ENCODE measurements at regions not wholly inside any gene's neighbourhood (a gene's known extent, or its start where the extent isn't known, plus 50 kb on each side); places are given as distances from the start of the nearest gene placed in this dataset.
"Not testable (repeated sequence)": the region's sequence is repeated elsewhere in the genome, so short reads cannot be mapped to it uniquely, and the experiment has no call there.

DNA sequence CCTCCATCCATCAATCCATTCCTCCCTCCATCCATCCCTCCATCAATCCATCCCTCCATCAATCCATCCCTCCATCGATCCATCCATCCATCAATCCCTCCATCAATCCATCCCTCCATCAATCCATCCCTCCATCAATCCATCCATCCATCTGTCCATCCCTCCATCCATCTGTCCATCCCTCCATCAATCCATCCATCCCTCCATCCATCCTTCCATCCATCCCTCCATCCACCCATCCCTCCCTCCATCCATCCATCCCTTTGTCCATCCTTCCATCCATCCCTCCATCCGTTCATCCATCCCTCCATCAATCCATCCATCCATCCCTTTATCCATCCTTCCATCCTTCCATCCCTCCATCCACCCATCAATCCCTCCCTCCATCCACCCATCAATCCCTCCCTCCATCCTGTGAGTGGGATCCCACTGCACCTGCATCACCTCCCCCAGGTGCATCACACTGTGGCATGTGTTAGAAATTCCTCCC, 338.1 kb upstream of the SFSWAP start:
- DNase-seq (ENCODE audit: low read depth) = no peak

DNA sequence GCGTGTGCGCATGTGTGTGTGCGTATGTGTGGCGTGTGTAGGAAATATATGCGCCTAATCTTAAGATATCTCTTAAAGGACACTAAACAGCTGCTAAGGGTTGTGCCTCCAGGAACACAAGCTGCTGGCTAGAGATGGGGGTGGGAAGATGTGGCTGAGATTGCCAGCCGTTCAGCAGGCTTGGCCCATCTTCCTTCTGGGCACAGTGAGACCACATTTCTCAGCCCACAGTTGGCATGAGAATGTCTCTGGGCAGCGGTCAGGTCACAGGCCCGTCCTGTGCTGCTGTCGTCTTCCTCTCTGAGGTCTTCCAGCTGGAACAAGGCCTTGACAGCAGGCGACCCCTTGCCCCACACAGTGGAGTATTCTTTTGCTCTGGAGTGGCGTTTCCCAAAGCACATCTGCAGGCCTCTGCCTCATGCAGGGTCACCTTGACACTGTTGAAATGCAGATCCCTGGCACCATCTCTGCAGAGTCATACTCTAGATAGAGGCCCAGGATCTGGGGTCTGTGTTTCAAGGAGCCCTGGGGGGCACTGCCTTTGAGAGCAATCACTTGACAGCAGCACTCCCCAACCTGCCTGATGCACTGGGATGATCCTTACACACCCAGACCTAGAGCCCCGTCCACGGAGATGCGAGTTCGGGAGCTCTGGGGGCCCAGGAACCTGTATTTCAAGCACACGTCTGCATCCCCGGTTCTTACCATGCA, 335.5 kb upstream of the SFSWAP start:
- no peak for DNase-seq (ENCODE audit: low read depth)

- DNase-seq (ENCODE audit: low read depth) = no peak
Measured at GRCh38 chr12:131375972-131376345, 334.9 kb upstream of the SFSWAP start.

DNA sequence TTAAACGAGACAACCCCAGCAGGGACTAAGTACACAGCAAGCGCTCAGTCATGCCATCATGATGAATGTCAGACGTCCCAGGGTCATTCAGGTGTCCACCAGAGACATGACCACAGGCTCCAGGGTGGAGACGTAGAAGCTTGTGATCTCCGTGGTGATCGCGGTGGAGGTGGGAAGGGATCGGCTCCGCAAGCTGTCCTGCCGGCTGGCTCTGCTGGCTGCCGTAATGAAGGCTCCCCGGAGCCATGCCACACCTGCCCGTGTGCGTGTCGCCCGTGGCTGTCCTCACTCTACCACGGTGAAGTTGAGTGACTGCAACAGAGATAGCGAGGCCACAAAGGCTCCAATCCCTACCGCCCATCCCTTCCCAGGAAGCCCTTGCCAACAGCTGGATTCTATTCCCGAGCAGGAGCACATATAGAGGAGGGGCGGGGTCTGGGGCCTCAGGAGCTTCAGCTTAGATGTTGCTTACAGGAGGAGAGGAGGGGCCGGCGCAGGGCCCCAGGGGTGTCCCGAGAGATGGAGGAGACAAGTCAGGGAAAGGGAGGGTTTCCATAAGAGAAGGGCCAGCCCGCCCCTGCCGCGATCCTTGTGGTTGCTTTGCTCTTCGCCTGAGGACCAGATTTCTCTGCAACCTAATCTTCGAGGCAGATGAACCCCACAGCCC, 332.6 kb upstream of the SFSWAP start:
- DNase-seq (ENCODE audit: low read depth) = no peak

DNA sequence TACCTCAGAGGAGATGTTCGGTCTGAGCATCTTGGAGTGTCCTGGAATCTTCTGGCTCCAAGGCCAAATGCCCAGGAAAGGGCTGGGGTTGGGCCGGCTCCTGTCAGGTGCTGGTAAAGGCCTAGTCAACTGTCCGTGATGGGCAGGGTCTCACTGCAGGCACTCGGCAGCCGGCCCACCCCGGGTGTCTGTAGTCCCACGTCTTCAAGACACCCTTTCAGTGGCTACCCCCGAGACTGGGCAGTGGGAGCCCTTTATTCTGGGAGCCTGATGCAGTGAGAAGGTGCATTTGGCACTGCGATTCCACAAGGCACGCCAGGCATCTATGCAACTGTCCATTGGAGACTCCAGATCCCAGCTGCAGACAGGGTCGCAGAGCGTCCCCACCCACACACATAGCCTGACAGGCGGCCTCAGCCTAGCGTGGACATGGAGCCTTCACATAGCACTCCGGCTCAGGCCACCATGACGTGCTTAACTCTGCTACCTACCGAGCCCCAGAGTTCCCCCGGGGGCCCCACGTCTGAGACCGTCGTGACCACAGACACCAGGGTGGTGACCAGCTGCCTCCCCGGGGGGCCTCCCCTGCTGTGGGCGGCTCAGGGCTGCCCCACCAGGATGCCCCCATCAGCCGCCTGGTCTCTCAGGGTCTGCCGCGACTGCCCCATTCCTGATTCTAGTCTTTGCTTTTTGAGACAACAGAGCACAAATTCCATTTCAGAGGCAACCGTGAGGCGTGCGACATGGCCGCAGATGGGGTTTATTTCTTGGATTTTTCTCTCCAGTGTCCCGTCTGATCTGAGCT, 331.8 kb upstream of the SFSWAP start:
- no peak for DNase-seq (ENCODE audit: low read depth)

DNA sequence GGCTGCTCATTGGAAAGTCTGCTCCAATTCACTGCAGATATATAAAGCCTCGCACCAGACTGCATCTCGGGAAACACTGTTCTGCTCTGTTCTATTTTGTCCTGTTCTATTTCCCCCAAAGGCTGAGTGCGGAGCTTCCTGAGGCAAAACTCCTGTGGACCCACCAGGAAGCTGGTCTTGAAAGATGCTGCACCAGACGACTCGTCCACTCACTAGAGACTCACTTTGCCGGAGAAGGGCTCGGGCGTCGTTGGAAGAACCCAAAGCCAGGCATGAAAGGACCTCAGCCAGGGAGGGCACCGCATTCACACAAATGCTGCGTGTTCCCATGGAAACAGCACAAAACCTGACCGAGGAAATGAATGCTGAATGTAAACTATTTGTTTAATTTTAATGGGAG, 331.2 kb upstream of the SFSWAP start:
- no peak for DNase-seq (ENCODE audit: low read depth)

DNA sequence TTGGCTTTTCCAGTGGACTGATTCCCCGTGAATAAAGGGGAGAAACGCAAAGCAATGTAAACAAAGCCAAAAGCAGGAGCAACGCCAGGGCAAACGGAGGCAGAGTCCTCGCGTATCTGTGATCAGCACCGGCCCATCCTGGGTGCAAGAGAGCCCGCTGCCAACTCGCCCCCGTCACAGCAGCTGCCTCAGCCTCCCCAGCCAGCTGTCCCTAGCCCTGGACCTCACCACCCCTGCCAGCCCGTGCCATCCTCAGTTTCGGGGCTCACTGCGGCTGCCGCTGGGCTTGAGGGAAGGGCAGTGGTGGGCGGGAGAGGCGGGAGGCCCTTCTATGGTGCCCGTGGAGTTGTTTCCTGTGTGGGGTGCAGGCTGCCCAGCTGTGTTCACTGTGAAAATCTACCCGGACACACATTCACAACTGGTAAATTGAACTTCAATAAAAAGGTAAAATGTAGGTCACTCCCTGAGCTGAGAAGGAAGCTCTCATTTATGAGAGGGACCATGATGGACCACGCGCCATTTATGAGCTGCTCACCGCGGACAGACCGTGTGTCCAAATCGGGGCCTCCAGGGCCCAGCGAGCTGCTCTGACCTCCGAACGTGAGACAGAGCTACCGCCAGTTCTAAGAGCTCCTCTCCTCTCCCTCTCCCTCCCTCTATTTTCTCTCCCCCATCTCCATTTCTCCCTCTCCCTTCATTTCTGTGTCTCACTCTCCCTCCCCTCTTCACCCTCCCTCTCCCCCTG, 330.5 kb upstream of the SFSWAP start:
- DNase-seq (ENCODE audit: low read depth) = no peak

DNA sequence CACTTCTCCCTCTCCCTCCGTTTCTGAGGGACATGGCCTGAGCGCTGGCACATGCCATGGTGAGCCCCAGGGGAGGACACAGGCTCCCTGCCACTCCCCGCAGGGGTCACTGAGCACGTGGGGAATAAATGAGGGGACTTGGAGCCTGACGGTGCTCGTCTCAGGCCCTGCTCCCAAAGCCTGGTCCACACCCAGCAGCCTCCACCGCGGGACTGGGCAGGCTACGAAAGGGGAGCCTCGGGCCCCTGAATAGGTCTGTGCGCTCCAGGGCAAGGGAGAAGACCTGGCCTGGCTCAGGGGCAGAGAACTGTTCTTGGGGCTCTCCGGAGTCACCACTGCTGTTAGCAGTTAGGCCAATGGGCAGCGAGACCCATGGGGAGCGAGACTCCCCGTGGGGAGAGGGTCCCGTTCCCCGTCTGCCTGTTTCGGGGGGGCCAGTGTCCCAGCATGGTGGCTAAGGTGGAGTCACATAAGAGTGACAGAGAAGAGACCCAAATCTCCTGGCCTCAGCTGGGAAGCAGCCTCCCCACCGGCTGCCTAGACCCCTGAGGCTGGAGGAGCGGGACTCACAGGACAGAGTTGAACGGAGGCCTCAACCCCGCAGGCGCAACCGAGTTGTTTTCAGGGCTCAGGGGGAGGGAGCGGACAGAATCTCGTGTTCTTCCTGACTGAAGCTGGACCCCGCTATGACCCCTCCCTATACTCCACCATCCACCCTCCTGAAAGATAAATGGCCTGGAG, 329.8 kb upstream of the SFSWAP start:
- no peak for DNase-seq (ENCODE audit: low read depth)

GRCh38 chr12:131381716-131382430, 329.0 kb upstream of the SFSWAP start:
- no peak for DNase-seq (ENCODE audit: low read depth)

DNA sequence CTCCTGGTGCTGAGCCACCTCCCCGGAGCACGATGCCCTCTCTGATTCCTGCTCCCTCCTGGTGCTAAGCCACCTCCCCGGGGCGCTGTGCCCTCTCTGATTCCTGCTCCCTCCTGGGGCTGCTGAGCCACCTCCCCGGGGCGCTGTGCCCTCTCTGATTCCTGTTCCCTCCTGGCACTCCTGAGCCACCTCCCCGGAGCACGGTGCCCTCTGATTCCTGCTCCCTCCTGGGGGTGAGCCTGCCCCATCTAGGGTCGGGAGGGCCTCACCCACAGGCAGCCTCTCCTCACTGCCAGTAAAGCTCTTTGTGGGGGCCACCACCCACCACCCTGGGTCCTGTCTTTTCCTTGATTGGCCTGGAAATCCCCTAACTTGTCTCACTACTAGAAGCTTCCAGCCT, 327.6 kb upstream of the SFSWAP start:
- DNase-seq (ENCODE audit: low read depth) = no peak

GRCh38 chr12:131383741-131384543, 326.9 kb upstream of the SFSWAP start:
- no peak for DNase-seq (ENCODE audit: low read depth)

GRCh38 chr12:131384544-131384855, 326.4 kb upstream of the SFSWAP start:
- DNase-seq (ENCODE audit: low read depth) = no peak

- DNase-seq (ENCODE audit: low read depth) = no peak
Measured at GRCh38 chr12:131385313-131386166, 325.4 kb upstream of the SFSWAP start.

DNA sequence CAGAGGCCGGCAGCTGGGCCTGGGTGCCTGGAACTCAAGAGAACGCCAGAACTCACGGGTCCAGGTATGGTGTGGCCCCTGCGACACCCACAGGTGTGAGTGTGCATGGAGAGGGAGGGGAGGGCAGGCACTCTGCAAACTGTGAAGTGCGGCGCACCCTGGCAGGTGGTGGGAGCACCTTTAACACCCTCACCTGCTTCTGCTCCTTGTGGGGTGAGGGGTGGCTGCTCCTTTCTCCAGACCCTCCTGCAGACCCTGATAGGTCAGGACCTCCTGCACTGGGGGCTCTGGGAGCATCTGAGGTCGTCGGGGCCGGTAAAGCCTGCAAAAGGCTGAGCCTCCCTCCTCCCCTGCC, 324.7 kb upstream of the SFSWAP start:
- DNase-seq (ENCODE audit: low read depth) = no peak

- no peak for DNase-seq (ENCODE audit: low read depth)
Measured at GRCh38 chr12:131386781-131387180, 324.1 kb upstream of the SFSWAP start.

DNA sequence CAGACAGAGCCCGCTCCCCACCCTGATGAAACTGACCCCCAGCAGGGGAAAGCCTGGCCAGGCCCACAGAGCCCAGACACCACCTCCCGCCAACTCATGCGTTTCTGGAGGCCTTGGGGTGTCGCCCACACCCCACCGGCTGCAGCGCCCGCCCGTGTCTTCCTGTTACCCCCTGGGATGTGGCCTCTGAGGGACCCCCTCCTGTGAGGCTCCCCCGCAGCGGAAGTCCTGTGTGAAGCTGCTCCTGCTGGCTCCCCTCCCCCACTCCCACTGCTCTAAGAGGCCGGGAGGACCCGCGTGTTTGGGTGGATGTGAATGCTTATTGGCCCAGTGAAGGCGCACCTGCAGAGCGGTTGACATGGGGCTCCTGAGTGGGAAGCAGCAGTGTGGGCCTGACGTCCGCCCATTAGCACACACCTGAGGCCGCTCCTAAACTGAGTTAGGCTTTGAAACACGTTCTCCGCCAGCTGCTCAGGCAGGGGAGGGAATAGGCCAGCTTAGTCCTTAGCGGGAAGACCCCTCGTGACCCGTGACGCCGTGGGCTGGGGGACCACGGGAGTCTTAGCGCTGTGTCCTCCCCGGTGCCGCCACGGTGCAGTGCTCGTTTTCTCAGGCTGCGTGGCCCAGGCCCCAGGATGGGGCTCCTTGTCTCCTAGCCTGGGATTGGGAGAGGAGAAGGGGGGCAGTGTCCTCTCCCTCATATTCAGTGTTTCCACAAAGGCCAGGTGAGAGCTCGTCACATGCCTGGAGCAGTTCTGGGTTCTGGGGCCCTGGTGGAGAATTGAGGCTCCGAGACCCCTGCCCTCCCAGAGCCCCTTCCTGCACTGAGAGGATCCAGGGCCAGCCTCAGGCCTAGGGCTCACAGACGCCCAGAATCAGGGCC, 323.4 kb upstream of the SFSWAP start:
- no peak for DNase-seq (ENCODE audit: low read depth)

GRCh38 chr12:131388164-131389053, 322.5 kb upstream of the SFSWAP start:
- not testable (repeated sequence) for DNase-seq (ENCODE audit: low read depth)
